Nephron progenitor cell (in vitro differentiated cells): ENCODE measurements at regions not wholly inside any gene's neighbourhood (a gene's known extent, or its start where the extent isn't known, plus 50 kb on each side); places are given as distances from the start of the nearest gene placed in this dataset.

ENCODE experiments used
- DNase-seq: peaks from one replicate; pipeline ENCODE4 v3.0.0; 2021
- H3K27ac Mint-ChIP-seq: 2 replicates; pipeline ENCODE4 v1.8.0; 2021; ENCODE audit warnings: mild to moderate bottlenecking, moderate library complexity, mixed read lengths
- H3K27me3 Mint-ChIP-seq: 2 replicates; pipeline ENCODE4 v1.8.0; 2021; ENCODE audit warnings: mild to moderate bottlenecking, low read depth, mixed read lengths; ENCODE audit not compliant: poor library complexity
- H3K36me3 Mint-ChIP-seq: 2 replicates; pipeline ENCODE4 v1.8.0; 2021; ENCODE audit warnings: low read depth, mixed read lengths
- H3K4me1 Mint-ChIP-seq: 2 replicates; pipeline ENCODE4 v1.8.0; 2021; ENCODE audit warnings: mixed read lengths
- H3K4me3 Mint-ChIP-seq: 2 replicates; pipeline ENCODE4 v1.8.0; 2021; ENCODE audit warnings: mild to moderate bottlenecking, moderate library complexity, mixed read lengths
- H3K9me3 Mint-ChIP-seq: 2 replicates; pipeline ENCODE4 v1.8.0; 2021; ENCODE audit warnings: mild to moderate bottlenecking, moderate library complexity, mixed read lengths
- CTCF ChIP-seq: fragments of 200-600 bp; sonication (generic); IDR thresholded peaks from 2 replicates; pipeline ENCODE4 v1.5.0; 2021; ENCODE audit warnings: antibody characterized with exemption

- H3K27ac Mint-ChIP-seq, result no peak overlapping the region
- no peak for TF ChIP-seq CTCF
- H3K4me3 Mint-ChIP-seq, result no peak overlapping the region
- peaks cover 11% of the 10 kb centered on the region for H3K4me1 Mint-ChIP-seq
- no peaks in the 10 kb centered on the region for H3K36me3 Mint-ChIP-seq
- no peak for DNase-seq
- H3K27me3 Mint-ChIP-seq, result peaks cover 3% of the 10 kb centered on the region
- no peaks in the 10 kb centered on the region for H3K9me3 Mint-ChIP-seq
These were observed 154.1 kb upstream of the SOX9 start for GRCh38 chr17:71966459-71967313.

DNA sequence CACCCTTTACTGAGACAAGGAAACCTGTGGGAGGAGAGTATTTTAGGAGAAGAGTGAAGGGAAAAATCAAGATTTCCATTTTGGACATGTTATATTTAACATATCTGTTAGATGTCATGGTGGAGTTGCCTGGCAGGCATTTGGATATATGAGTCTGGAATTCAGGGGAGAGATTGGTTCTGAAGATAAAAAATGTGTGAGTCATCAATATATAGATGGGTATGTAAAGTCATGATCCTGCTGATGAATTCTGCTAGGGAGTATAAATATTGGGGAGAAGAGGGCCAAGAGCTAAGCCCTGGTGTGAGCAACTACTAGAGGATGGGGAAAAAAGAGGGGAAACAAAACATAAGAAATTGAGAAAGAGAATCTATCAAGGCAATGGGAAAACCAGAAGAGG is 151.3 kb upstream of the SOX9 start:
- Mint-ChIP-seq H3K27ac (no peak overlapping the region), H3K27me3 (peaks cover 3% of the 10 kb centered on the region)
- TF ChIP-seq CTCF, result no peak

GRCh38 chr17:71970312-71970711 is 150.5 kb upstream of the SOX9 start:
- Mint-ChIP-seq H3K4me3 (no peak overlapping the region), H3K27me3 (peaks cover 7% of the 10 kb centered on the region), H3K27ac (no peak overlapping the region), H3K36me3 (no peaks in the 10 kb centered on the region), H3K4me1 (peaks cover 17% of the 10 kb centered on the region), H3K9me3 (no peaks in the 10 kb centered on the region)
- TF ChIP-seq CTCF, result no peak
- DNase-seq, result no peak

More for the DNA sequence above, 151.3 kb upstream of the SOX9 start:
- Mint-ChIP-seq H3K4me3 (no peak overlapping the region), H3K36me3 (no peaks in the 10 kb centered on the region), H3K9me3 (no peaks in the 10 kb centered on the region), H3K4me1 (peaks cover 11% of the 10 kb centered on the region)
- DNase-seq, result no peak

GRCh38 chr17:71974051-71974450 is 146.8 kb upstream of the SOX9 start:
- peaks cover 2% of the 10 kb centered on the region for H3K9me3 Mint-ChIP-seq
- no peak overlapping the region for H3K27ac Mint-ChIP-seq
- H3K4me3 Mint-ChIP-seq, result no peak overlapping the region
- peaks cover 13% of the 10 kb centered on the region for H3K4me1 Mint-ChIP-seq
- H3K36me3 Mint-ChIP-seq, result no peaks in the 10 kb centered on the region
- DNase-seq, result no peak
- TF ChIP-seq CTCF, result no peak
- H3K27me3 Mint-ChIP-seq, result peaks cover 19% of the 10 kb centered on the region

DNA sequence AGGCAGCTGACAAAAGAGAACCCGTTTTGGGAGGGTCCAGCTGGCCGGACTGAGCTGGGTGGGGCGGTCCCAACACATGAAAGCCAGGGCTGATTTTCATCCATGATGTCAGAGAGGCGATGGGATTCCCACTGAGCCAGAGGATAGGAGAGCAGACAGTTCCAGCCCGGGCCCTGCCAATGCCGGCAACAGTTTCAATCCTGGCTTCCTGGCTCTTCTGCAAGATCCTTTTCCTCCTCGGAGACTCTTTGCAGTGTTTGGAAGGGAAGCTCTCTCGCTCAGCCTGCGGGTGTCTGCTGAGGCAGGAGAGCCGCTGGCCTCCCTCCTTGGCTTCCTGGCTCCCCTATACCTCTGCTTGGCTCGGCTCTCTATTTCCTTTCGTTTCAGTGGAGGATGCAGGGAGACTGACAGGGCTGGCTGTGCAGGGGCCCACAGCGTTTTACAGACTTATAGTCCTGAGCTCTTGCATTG is 145.5 kb upstream of the SOX9 start:
- DNase-seq, result peak; percentile 4
- Mint-ChIP-seq H3K27me3 (peaks cover 19% of the 10 kb centered on the region), H3K4me3 (no peak overlapping the region), H3K4me1 (peaks cover 13% of the 10 kb centered on the region), H3K27ac (no peak overlapping the region), H3K9me3 (peaks cover 3% of the 10 kb centered on the region), H3K36me3 (no peaks in the 10 kb centered on the region)
- TF ChIP-seq CTCF, result no peak
